ENCODE measurements at regions not wholly inside any gene's neighbourhood (a gene's known extent, or its start where the extent isn't known, plus 50 kb on each side); places are given as distances from the start of the nearest gene placed in this dataset.

GRCh38 chr10:74765465-74765975, 60.9 kb upstream of the KAT6B start:
- dilution Hi-C loops (cut with HindIII; ENCODE audit: low sequenced_read_pairs, unreplicated experiment), result no loop called here

More at GRCh38 chr10:74765465-74765975, 60.9 kb upstream of the KAT6B start:
- Histone ChIP-seq H2BK15ac (ENCODE audit: low read depth, low read length) (no peak overlapping the region), H2AFZ (replicated peaks; ENCODE audit: low read length, poor library complexity) (no peak overlapping the region), H2BK20ac (ENCODE audit: low read depth, low read length) (no peak overlapping the region), H3K4ac (ENCODE audit: low read depth, low read length) (no peak overlapping the region), H2BK5ac (ENCODE audit: low read depth, low read length, poor library complexity, severe bottlenecking) (no peak overlapping the region), H3K4me3 (ENCODE audit: insufficient read depth, low read depth, low read length) (no peak overlapping the region), H4K91ac (ENCODE audit: insufficient read depth, low read depth, low read length) (no peak overlapping the region), H3K18ac (ENCODE audit: low read depth, low read length) (no peak overlapping the region), H3K9me1 (ENCODE audit: insufficient read depth, low read length) (no peaks in the 10 kb centered on the region), H3K4me1 (ENCODE audit: control insufficient read depth, insufficient read depth, low read length) (no peaks in the 10 kb centered on the region), H3K79me1 (ENCODE audit: low read depth in 1 of 2, low read length in 2 of 2) (no peaks in the 10 kb centered on the region), H4K8ac (ENCODE audit: low read depth in 2 of 2, low read length in 2 of 2) (no peak overlapping the region), H2AK9ac (replicated peaks; ENCODE audit: low read depth, low read length, poor library complexity) (no peak overlapping the region), H3K27me3 (ENCODE audit: control insufficient read depth, insufficient read depth, low read length) (peaks cover 2% of the 10 kb centered on the region), H3K9ac (ENCODE audit: low read depth, low read length) (no peak overlapping the region), H4K5ac (ENCODE audit: low read depth, low read length) (no peak overlapping the region), H2AK5ac (ENCODE audit: low read depth, low read length) (no peak overlapping the region), H3K14ac (replicated peaks; ENCODE audit: low read depth, low read length) (no peak overlapping the region), H3K27ac (ENCODE audit: insufficient read depth, low read length) (no peak overlapping the region), H4K20me1 (ENCODE audit: insufficient read depth, low read length) (no peaks in the 10 kb centered on the region), H3K56ac (ENCODE audit: extremely low read depth, insufficient read depth, low read length) (no peak overlapping the region), H3K36me3 (ENCODE audit: control insufficient read depth, insufficient read depth, low read length) (no peaks in the 10 kb centered on the region), H3K23ac (ENCODE audit: low read depth, low read length) (no peak overlapping the region), H3K9me3 (ENCODE audit: control insufficient read depth, insufficient read depth, low read length) (no peaks in the 10 kb centered on the region), H2BK120ac (ENCODE audit: low read depth, low read length) (no peak overlapping the region), H3K4me2 (ENCODE audit: low read depth, low read length) (no peak overlapping the region)
- WGBS, 2 experiments (ENCODE audit: extremely low coverage in 2 of 2, insufficient read length in 1 of 2), result 65% methylated on average over 4 of the region's 10 CpGs; no CpG with 5 or more reads in 1 of the 2 experiments
- ATAC-seq (ENCODE audit: low read depth) (no peak), DNase-seq (no peak)
- TF ChIP-seq POLR2A (IDR thresholded peaks at IDR 0.05; ENCODE audit: low read depth, low read length) (no peak), MAZ (IDR thresholded peaks at IDR 0.05; ENCODE audit: borderline replicate concordance, low read depth, low read length) (no peak), RAD21 (IDR thresholded peaks at IDR 0.05; ENCODE audit: low read length) (no peak), RCOR1 (IDR thresholded peaks at IDR 0.05; ENCODE audit: insufficient replicate concordance, low read length) (no peak), NFE2L2 (IDR thresholded peaks at IDR 0.05; ENCODE audit: low read depth, low read length) (no peak), ELK1 (IDR thresholded peaks at IDR 0.05; ENCODE audit: borderline replicate concordance, low read depth, low read length) (no peak), MAFK (IDR thresholded peaks at IDR 0.05; ENCODE audit: low read depth, low read length) (no peak), FOS (IDR thresholded peaks at IDR 0.05; ENCODE audit: low read depth, low read length) (no peak), CEBPB (IDR thresholded peaks at IDR 0.05; ENCODE audit: low read depth, low read length) (no peak), MXI1 (IDR thresholded peaks at IDR 0.05; ENCODE audit: borderline replicate concordance, low read depth, low read length) (no peak), BHLHE40 (IDR thresholded peaks at IDR 0.05; ENCODE audit: low read depth, low read length) (no peak), RFX5 (IDR thresholded peaks at IDR 0.05; ENCODE audit: low read depth, low read length) (no peak), SMC3 (IDR thresholded peaks at IDR 0.05; ENCODE audit: low read depth, low read length) (no peak), CHD1 (IDR thresholded peaks at IDR 0.05; ENCODE audit: low read depth, low read length) (no peak), USF2 (IDR thresholded peaks at IDR 0.05; ENCODE audit: low read depth, low read length) (no peak)
- TF ChIP-seq, protein P1, sequence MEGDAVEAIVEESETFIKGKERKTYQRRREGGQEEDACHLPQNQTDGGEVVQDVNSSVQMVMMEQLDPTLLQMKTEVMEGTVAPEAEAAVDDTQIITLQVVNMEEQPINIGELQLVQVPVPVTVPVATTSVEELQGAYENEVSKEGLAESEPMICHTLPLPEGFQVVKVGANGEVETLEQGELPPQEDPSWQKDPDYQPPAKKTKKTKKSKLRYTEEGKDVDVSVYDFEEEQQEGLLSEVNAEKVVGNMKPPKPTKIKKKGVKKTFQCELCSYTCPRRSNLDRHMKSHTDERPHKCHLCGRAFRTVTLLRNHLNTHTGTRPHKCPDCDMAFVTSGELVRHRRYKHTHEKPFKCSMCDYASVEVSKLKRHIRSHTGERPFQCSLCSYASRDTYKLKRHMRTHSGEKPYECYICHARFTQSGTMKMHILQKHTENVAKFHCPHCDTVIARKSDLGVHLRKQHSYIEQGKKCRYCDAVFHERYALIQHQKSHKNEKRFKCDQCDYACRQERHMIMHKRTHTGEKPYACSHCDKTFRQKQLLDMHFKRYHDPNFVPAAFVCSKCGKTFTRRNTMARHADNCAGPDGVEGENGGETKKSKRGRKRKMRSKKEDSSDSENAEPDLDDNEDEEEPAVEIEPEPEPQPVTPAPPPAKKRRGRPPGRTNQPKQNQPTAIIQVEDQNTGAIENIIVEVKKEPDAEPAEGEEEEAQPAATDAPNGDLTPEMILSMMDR (conservative IDR thresholded peaks at IDR 0.05; ENCODE audit: low read depth, low read length), result no peak
- in situ Hi-C loops (cut with MboI; ENCODE audit: low sequenced_read_pairs), result no loop called here
- CTCF ChIA-PET, result no interaction called here
- POLR2A ChIA-PET (ENCODE audit: unreplicated experiment), result no interaction called here
- BruUV-seq (replicated peaks), result no TSS peak
- intact Hi-C loops (cut with micrococcal nuclease), result no loop called here

Measured in IMR-90 (cell line).